ENCODE measurements at regions not wholly inside any gene's neighbourhood (a gene's known extent, or its start where the extent isn't known, plus 50 kb on each side); places are given as distances from the start of the nearest gene placed in this dataset.

- H3K27ac ChIP-seq (ENCODE audit: low read depth, low read length), result no peak overlapping the region
- H3K4me1 ChIP-seq (ENCODE audit: control insufficient read depth, insufficient read depth, low read length), result no peaks in the 10 kb centered on the region
- H3K36me3 ChIP-seq (ENCODE audit: control insufficient read depth, insufficient read depth, low read length), result no peaks in the 10 kb centered on the region
- no peak overlapping the region for H3K4me3 ChIP-seq (ENCODE audit: low read depth, low read length)
- H3K9me3 ChIP-seq (ENCODE audit: control insufficient read depth, insufficient read depth, low read depth, low read length), result no peaks in the 10 kb centered on the region
- H3K27me3 ChIP-seq (ENCODE audit: control insufficient read depth, insufficient read depth, low read length), result no peaks in the 10 kb centered on the region
- H3K9ac ChIP-seq (ENCODE audit: low read length), result no peak overlapping the region
These were observed 179.0 kb downstream of the NUFIP1 start for GRCh38 chr13:44810061-44810840.

- H3K9ac ChIP-seq (ENCODE audit: low read length), result no peak overlapping the region
- H3K9me3 ChIP-seq (ENCODE audit: control insufficient read depth, insufficient read depth, low read depth, low read length), result no peaks in the 10 kb centered on the region
- H3K36me3 ChIP-seq (ENCODE audit: control insufficient read depth, insufficient read depth, low read length), result no peaks in the 10 kb centered on the region
- no peak overlapping the region for H3K4me3 ChIP-seq (ENCODE audit: low read depth, low read length)
- no peaks in the 10 kb centered on the region for H3K27me3 ChIP-seq (ENCODE audit: control insufficient read depth, insufficient read depth, low read length)
- H3K27ac ChIP-seq (ENCODE audit: low read depth, low read length), result no peak overlapping the region
- H3K4me1 ChIP-seq (ENCODE audit: control insufficient read depth, insufficient read depth, low read length), result no peaks in the 10 kb centered on the region
These were observed 180.1 kb downstream of the NUFIP1 start for GRCh38 chr13:44809190-44809589.

GRCh38 chr13:44808185-44808584 is 181.1 kb downstream of the NUFIP1 start:
- Histone ChIP-seq H3K36me3 (ENCODE audit: control insufficient read depth, insufficient read depth, low read length) (no peaks in the 10 kb centered on the region), H3K9me3 (ENCODE audit: control insufficient read depth, insufficient read depth, low read depth, low read length) (no peaks in the 10 kb centered on the region), H3K4me1 (ENCODE audit: control insufficient read depth, insufficient read depth, low read length) (no peaks in the 10 kb centered on the region), H3K4me3 (ENCODE audit: low read depth, low read length) (no peak overlapping the region), H3K27me3 (ENCODE audit: control insufficient read depth, insufficient read depth, low read length) (no peaks in the 10 kb centered on the region), H3K9ac (ENCODE audit: low read length) (no peak overlapping the region), H3K27ac (ENCODE audit: low read depth, low read length) (no peak overlapping the region)

GRCh38 chr13:44807449-44808034 is 181.7 kb downstream of the NUFIP1 start:
- no peaks in the 10 kb centered on the region for H3K4me1 ChIP-seq (ENCODE audit: control insufficient read depth, insufficient read depth, low read length)
- no peak overlapping the region for H3K27ac ChIP-seq (ENCODE audit: low read depth, low read length)
- H3K36me3 ChIP-seq (ENCODE audit: control insufficient read depth, insufficient read depth, low read length), result no peaks in the 10 kb centered on the region
- no peaks in the 10 kb centered on the region for H3K9me3 ChIP-seq (ENCODE audit: control insufficient read depth, insufficient read depth, low read depth, low read length)
- no peaks in the 10 kb centered on the region for H3K27me3 ChIP-seq (ENCODE audit: control insufficient read depth, insufficient read depth, low read length)
- H3K9ac ChIP-seq (ENCODE audit: low read length), result no peak overlapping the region
- no peak overlapping the region for H3K4me3 ChIP-seq (ENCODE audit: low read depth, low read length)

- H3K4me3 ChIP-seq (ENCODE audit: low read depth, low read length), result no peak overlapping the region
- H3K9me3 ChIP-seq (ENCODE audit: control insufficient read depth, insufficient read depth, low read depth, low read length), result no peaks in the 10 kb centered on the region
- H3K4me1 ChIP-seq (ENCODE audit: control insufficient read depth, insufficient read depth, low read length), result no peaks in the 10 kb centered on the region
- H3K9ac ChIP-seq (ENCODE audit: low read length), result no peak overlapping the region
- no peaks in the 10 kb centered on the region for H3K36me3 ChIP-seq (ENCODE audit: control insufficient read depth, insufficient read depth, low read length)
- no peaks in the 10 kb centered on the region for H3K27me3 ChIP-seq (ENCODE audit: control insufficient read depth, insufficient read depth, low read length)
- no peak overlapping the region for H3K27ac ChIP-seq (ENCODE audit: low read depth, low read length)
These were observed 182.4 kb downstream of the NUFIP1 start for GRCh38 chr13:44806826-44807225.

DNA sequence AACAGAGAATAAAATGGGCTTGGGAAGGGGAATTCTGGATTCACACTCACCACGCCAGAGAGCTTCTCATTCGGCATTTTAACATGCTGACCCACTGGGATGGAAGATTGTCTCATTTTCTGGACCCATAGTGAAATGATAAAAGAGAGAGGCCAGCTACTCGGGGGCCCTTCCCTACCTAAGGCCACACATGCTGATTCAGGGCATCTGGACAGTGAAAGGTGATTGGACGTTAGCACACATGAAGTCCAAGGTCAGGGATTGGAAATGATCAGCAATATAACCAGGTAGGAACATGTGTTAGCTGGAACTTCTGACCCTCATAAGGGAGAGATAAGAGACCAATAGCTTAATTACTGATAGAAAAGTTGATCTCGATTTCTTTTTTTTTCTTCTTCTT is 183.7 kb downstream of the NUFIP1 start:
- Histone ChIP-seq H3K4me3 (ENCODE audit: low read depth, low read length) (no peak overlapping the region), H3K9ac (ENCODE audit: low read length) (no peak overlapping the region), H3K27ac (ENCODE audit: low read depth, low read length) (no peak overlapping the region), H3K4me1 (ENCODE audit: control insufficient read depth, insufficient read depth, low read length) (no peaks in the 10 kb centered on the region), H3K9me3 (ENCODE audit: control insufficient read depth, insufficient read depth, low read depth, low read length) (no peaks in the 10 kb centered on the region), H3K27me3 (ENCODE audit: control insufficient read depth, insufficient read depth, low read length) (no peaks in the 10 kb centered on the region), H3K36me3 (ENCODE audit: control insufficient read depth, insufficient read depth, low read length) (no peaks in the 10 kb centered on the region)

DNA sequence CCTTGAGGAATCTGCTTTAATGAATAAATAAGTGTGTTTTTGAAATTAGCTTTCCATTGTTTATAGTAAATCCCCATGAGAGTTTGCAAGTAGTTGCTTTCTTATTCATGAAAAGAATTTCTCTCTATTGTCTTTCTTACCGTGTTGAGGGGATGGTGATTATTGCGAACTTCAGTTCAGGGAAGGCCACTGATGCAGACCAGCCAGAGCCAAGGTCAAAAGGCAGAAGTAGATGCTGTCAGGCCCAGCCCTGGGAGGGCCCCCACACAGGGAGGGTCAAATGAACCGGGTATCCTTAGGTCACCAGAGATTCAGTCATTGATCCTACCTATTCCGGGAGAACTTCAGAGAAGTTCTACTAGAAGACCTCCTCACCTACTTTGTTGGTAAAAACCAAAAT is 185.9 kb downstream of the NUFIP1 start:
- no peaks in the 10 kb centered on the region for H3K27me3 ChIP-seq (ENCODE audit: control insufficient read depth, insufficient read depth, low read length)

DNA sequence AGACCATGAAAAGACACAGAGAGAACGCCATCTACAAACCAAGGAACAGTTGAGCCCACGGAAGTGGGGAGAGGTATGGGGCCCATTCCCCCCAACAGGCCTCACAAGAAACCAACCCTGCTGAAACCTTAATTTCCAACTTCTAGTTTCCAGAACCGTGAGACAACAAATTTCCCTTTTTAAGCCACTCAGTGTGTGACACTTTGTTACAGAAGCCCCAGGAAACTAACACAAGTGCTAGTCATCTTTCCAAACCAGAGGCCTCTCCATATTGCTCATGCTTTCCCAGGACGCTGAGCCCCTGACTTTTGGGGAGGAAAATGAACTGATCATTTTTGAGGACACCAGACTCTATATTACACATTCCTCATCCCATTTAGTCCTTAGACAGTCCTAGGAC is 186.8 kb downstream of the NUFIP1 start:
- no peaks in the 10 kb centered on the region for H3K9me3 ChIP-seq (ENCODE audit: control insufficient read depth, insufficient read depth, low read depth, low read length)
- H3K27me3 ChIP-seq (ENCODE audit: control insufficient read depth, insufficient read depth, low read length), result no peaks in the 10 kb centered on the region
- H3K4me1 ChIP-seq (ENCODE audit: control insufficient read depth, insufficient read depth, low read length), result no peaks in the 10 kb centered on the region
- no peak overlapping the region for H3K9ac ChIP-seq (ENCODE audit: low read length)
- H3K27ac ChIP-seq (ENCODE audit: low read depth, low read length), result no peak overlapping the region
- no peaks in the 10 kb centered on the region for H3K36me3 ChIP-seq (ENCODE audit: control insufficient read depth, insufficient read depth, low read length)
- H3K4me3 ChIP-seq (ENCODE audit: low read depth, low read length), result no peak overlapping the region

More for the DNA sequence above, 185.9 kb downstream of the NUFIP1 start:
- Histone ChIP-seq H3K4me3 (ENCODE audit: low read depth, low read length) (no peak overlapping the region), H3K36me3 (ENCODE audit: control insufficient read depth, insufficient read depth, low read length) (no peaks in the 10 kb centered on the region), H3K9me3 (ENCODE audit: control insufficient read depth, insufficient read depth, low read depth, low read length) (no peaks in the 10 kb centered on the region), H3K27ac (ENCODE audit: low read depth, low read length) (no peak overlapping the region), H3K9ac (ENCODE audit: low read length) (no peak overlapping the region), H3K4me1 (ENCODE audit: control insufficient read depth, insufficient read depth, low read length) (no peaks in the 10 kb centered on the region)

DNA sequence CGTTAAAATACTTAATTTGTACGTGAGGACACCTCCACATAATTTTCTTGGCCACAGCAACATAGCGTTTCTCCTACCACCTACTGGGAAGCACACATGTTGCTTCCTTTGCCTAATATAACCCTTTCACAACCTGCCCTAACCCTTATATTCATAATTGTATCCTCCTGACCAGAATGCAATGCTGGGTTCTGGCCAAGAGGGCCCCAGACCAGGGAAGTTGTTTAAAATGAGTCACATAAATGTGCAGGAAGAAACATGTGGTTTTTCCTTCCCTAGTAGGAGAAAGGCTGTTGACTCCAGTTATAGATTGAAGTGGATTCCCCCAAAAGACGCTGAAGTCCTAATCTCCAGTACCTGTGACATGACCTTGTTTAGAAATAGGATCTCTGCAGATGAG is 187.3 kb downstream of the NUFIP1 start:
- Histone ChIP-seq H3K9ac (ENCODE audit: low read length) (no peak overlapping the region), H3K4me1 (ENCODE audit: control insufficient read depth, insufficient read depth, low read length) (no peaks in the 10 kb centered on the region), H3K4me3 (ENCODE audit: low read depth, low read length) (no peak overlapping the region), H3K36me3 (ENCODE audit: control insufficient read depth, insufficient read depth, low read length) (no peaks in the 10 kb centered on the region), H3K27ac (ENCODE audit: low read depth, low read length) (no peak overlapping the region), H3K9me3 (ENCODE audit: control insufficient read depth, insufficient read depth, low read depth, low read length) (no peaks in the 10 kb centered on the region), H3K27me3 (ENCODE audit: control insufficient read depth, insufficient read depth, low read length) (no peaks in the 10 kb centered on the region)

GRCh38 chr13:44800626-44801025 is 188.6 kb downstream of the NUFIP1 start:
- no peak overlapping the region for H3K4me3 ChIP-seq (ENCODE audit: low read depth, low read length)
- no peaks in the 10 kb centered on the region for H3K9me3 ChIP-seq (ENCODE audit: control insufficient read depth, insufficient read depth, low read depth, low read length)
- no peak overlapping the region for H3K9ac ChIP-seq (ENCODE audit: low read length)
- H3K36me3 ChIP-seq (ENCODE audit: control insufficient read depth, insufficient read depth, low read length), result no peaks in the 10 kb centered on the region
- no peak overlapping the region for H3K27ac ChIP-seq (ENCODE audit: low read depth, low read length)
- no peaks in the 10 kb centered on the region for H3K27me3 ChIP-seq (ENCODE audit: control insufficient read depth, insufficient read depth, low read length)
- H3K4me1 ChIP-seq (ENCODE audit: control insufficient read depth, insufficient read depth, low read length), result no peaks in the 10 kb centered on the region

DNA sequence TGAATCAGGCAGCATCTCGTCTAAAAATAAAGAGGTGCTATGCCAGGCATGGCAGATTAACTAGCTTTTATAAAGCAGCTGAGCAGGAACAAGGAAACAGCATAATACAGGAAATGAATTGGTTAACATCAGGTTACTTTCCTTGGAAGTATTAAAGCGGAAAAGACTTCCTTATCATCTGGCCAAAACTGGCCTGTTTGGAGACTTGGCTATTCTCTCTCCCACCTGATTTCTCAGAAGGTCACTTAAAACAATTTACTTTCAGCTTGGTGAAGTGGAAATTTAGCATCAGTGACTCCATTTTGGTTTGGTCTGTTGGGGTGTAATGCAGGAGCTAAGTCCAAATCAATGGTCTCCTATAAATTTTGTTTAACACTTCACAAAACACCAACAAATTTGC is 191.6 kb downstream of the NUFIP1 start:
- H3K27ac ChIP-seq (ENCODE audit: low read depth, low read length), result no peak overlapping the region

More for the DNA sequence above, 191.6 kb downstream of the NUFIP1 start:
- no peaks in the 10 kb centered on the region for H3K4me1 ChIP-seq (ENCODE audit: control insufficient read depth, insufficient read depth, low read length)
- H3K9me3 ChIP-seq (ENCODE audit: control insufficient read depth, insufficient read depth, low read depth, low read length), result no peaks in the 10 kb centered on the region
- no peak overlapping the region for H3K4me3 ChIP-seq (ENCODE audit: low read depth, low read length)
- no peaks in the 10 kb centered on the region for H3K36me3 ChIP-seq (ENCODE audit: control insufficient read depth, insufficient read depth, low read length)
- no peaks in the 10 kb centered on the region for H3K27me3 ChIP-seq (ENCODE audit: control insufficient read depth, insufficient read depth, low read length)
- no peak overlapping the region for H3K9ac ChIP-seq (ENCODE audit: low read length)
